AG10803 (cell line): ENCODE measurements at regions not wholly inside any gene's neighbourhood (a gene's known extent, or its start where the extent isn't known, plus 50 kb on each side); places are given as distances from the start of the nearest gene placed in this dataset.

Source experiments
- DNase-seq: peaks from one replicate; pipeline ENCODE4 v3.0.0; 2010; ENCODE audit warnings: low read depth
- H3K4me3 ChIP-seq: 2 replicates; pipeline ENCODE4 v1.5.1; 2011; ENCODE audit warnings: mild to moderate bottlenecking, low read length, control low read depth
- TF ChIP-seq, protein P1 (sequence below): conservative IDR thresholded peaks from 2 replicates; pipeline ENCODE4 v1.5.1; 2011; ENCODE audit warnings: mild to moderate bottlenecking, low read length, control low read depth, inconsistent platforms

DNA sequence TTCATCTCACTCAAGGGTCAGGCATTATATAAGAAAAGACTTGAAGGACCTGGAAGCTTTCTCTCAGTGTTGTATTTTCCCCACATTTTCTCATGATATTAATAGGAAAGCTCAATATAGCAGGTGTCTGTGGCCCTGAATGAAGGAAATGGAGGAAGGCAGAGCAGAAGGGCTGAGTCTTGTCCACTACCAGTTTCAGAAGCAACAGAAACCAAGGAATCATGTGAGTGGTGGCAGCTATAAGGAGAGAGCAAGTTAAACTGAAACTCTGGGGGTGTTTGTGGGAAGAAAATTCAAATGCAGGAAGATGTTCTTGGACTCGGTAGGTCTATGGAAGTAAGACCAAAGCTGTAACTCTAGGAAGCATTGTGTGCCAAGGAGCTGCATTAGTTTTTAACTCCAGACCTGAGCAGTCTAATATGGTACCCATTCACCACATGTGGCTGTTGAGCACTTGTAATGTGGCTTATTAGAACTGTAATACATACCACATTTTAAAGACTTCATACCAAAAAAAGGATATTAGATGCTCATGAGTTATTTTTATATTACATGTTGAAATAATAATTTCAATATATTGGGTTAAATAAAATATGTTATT is 278.8 kb upstream of the GADL1 start:
- TF ChIP-seq, protein P1, sequence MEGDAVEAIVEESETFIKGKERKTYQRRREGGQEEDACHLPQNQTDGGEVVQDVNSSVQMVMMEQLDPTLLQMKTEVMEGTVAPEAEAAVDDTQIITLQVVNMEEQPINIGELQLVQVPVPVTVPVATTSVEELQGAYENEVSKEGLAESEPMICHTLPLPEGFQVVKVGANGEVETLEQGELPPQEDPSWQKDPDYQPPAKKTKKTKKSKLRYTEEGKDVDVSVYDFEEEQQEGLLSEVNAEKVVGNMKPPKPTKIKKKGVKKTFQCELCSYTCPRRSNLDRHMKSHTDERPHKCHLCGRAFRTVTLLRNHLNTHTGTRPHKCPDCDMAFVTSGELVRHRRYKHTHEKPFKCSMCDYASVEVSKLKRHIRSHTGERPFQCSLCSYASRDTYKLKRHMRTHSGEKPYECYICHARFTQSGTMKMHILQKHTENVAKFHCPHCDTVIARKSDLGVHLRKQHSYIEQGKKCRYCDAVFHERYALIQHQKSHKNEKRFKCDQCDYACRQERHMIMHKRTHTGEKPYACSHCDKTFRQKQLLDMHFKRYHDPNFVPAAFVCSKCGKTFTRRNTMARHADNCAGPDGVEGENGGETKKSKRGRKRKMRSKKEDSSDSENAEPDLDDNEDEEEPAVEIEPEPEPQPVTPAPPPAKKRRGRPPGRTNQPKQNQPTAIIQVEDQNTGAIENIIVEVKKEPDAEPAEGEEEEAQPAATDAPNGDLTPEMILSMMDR = no peak
- DNase-seq = no peak
- no peak overlapping the region for H3K4me3 ChIP-seq

DNA sequence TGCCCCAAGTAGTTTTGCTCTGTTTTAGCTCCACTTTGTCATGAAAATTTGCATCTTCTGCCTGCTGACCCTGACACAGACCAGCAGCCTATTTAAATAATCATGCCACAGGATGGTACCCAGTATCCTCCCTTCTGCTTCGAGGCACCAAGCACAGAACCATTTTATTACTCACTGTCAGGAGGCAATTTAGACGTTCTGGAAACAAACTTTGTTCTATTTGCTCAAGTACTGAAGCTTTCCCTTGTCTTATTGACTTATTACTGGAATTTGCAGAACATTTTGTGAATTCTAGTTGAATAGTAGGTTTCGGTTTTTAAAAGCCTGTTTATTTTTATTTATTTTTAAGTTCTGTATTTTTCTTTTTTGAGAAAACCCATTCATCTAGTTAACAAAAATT is 279.6 kb upstream of the GADL1 start:
- TF ChIP-seq, protein P1 = no peak

DNA sequence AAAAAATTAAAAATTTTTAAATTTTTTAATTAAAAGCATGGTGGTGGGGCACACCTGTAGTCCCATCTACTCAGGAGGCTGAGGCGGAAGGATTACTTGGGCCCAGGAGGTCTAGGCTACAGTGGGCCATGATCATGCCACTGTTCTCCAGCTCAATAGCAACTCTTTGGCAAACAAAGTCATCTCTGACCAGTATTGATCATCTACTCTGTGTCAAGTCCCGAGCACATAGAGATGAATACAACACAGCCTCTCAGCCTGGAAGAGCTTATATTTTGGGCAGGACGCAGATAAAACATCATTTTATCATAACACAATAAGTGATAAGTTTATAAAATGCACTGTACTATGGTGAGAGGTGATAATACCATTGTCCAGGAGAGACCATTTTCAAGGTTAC is 281.6 kb upstream of the GADL1 start:
- no peak for DNase-seq
- TF ChIP-seq, protein P1 = no peak
- H3K4me3 ChIP-seq = no peak overlapping the region

More for the DNA sequence above, 279.6 kb upstream of the GADL1 start:
- no peak for DNase-seq
- H3K4me3 ChIP-seq = no peak overlapping the region

DNA sequence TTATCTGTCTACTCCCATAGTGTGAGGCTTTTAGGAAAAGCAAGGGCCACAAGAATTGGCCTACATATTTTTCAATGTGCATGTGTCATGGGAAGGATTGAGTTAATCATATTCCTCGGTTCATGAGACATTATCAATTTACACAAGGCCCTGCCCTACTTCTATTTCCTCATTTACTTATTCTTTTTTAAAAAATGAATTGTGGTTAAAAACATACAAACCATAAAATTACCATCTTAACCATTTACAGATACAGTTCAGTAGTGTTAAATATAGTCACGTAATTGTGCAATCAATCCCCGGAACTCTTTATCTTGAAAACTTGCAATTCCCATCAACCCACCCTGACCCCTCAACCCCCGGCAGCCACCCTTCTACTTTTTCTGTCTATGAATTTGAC is 284.0 kb upstream of the GADL1 start:
- TF ChIP-seq, protein P1 = no peak
- no peak for DNase-seq
- H3K4me3 ChIP-seq = no peak overlapping the region

DNA sequence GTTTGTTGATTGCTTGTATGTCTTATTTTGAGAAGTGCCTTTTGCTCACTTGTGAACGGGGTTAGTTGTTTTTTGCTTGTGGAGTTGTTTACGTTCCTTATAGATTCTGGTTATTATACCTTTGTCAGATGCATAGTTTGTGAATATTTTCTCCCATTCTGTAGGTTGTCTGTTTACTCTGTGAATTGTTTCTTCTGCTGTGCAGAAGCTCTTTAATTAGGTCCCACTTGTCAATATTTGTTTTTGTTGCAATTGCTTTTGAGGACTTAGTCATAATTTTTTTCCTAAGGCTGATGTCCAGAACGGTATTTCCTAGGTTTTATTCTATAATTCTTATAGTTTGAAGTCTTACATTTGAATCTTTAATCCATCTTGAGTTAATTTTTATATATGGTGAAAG is 285.3 kb upstream of the GADL1 start:
- H3K4me3 ChIP-seq = no peak overlapping the region
- DNase-seq = no peak
- TF ChIP-seq, protein P1 = no peak

DNA sequence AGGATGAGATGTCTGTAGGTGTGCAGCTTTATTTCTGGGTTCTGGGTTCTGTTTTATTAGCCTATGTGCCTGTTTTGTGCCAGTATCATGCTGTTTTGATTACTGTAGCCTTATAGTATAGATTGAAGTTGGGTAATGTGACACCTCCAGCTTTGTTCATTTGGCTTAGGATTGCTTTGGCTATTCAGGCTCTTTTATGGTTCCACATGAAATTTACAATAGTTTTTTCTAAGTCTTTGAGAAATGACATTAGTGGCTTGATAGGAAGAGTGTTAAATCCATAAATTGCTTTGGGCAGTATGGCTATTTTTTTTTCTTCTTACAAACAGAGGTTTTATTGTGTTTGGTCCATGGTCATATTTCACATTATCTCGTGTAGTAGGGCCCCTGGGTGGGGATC is 285.8 kb upstream of the GADL1 start:
- TF ChIP-seq, protein P1 = no peak
- DNase-seq = no peak
- H3K4me3 ChIP-seq = no peak overlapping the region

DNA sequence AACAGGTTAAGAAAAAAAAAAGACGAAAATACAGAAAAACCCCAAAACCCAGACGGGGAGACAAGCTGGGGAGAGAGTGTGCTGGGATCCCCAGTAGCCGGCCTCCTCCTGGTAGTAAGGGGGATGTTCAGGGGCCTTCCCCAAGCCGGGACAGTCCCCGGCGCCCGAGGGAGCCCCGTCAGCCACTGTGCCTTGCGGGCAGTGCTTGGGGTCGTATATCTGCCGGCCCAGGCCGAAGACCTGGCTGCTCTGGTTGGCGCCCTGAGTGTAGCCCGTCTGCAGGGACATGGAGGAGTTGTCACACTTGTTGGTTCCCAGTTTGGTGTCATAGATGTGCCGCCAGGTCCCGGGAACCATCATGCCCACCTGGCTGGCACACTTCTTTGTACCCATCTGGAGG is 287.2 kb upstream of the GADL1 start:
- no peak overlapping the region for H3K4me3 ChIP-seq
- TF ChIP-seq, protein P1 = no peak
- DNase-seq = no peak
